Natural killer cell (primary cell): ENCODE measurements at regions not wholly inside any gene's neighbourhood (a gene's known extent, or its start where the extent isn't known, plus 50 kb on each side); places are given as distances from the start of the nearest gene placed in this dataset.

ENCODE experiments used
- ATAC-seq, 3 donors: fragments of 150-1000 bp in 2 of 3; fragments of 200-7000 bp in 1 of 3; cut with Tn5 transposase; 1 replicate in 1 of 3; 2 replicates in 2 of 3; pipeline ENCODE4 v1.10.0; 2021; ENCODE audit warnings: mild to moderate bottlenecking in 2 of 3, moderate library complexity in 2 of 3
- DNase-seq, 2 donors: peaks; one replicate each; pipeline versions ENCODE4 v3.0.0 to v3.0.0-alpha.2; 2013 to 2021; ENCODE audit warnings: mixed read lengths in 1 of 2
- H3K27ac ChIP-seq: one replicate; pipeline ENCODE4 v1.5.1; 2013; ENCODE audit warnings: mild to moderate bottlenecking, low read length
- H3K27me3 ChIP-seq: one replicate; pipeline ENCODE4 v1.6.1; 2013; ENCODE audit warnings: low read length; ENCODE audit not compliant: control insufficient read depth, insufficient read depth
- H3K36me3 ChIP-seq: one replicate; pipeline ENCODE4 v1.6.1; 2013; ENCODE audit warnings: low read length; ENCODE audit not compliant: control insufficient read depth, insufficient read depth
- H3K4me1 ChIP-seq: one replicate; pipeline ENCODE4 v1.6.1; 2013; ENCODE audit warnings: low read length; ENCODE audit not compliant: control insufficient read depth, insufficient read depth
- H3K4me3 ChIP-seq: one replicate; pipeline ENCODE4 v1.5.1; 2013; ENCODE audit warnings: low read length
- H3K9me3 ChIP-seq: one replicate; pipeline ENCODE4 v1.6.1; 2013; ENCODE audit warnings: low read length; ENCODE audit not compliant: control insufficient read depth, insufficient read depth
- H3K27ac Mint-ChIP-seq, 2 donors: one replicate each; pipeline ENCODE4 v1.8.0; 2022; ENCODE audit warnings: mild to moderate bottlenecking in 2 of 2, mixed read lengths in 2 of 2, moderate library complexity in 1 of 2
- H3K27me3 Mint-ChIP-seq, 2 donors: one replicate each; pipeline ENCODE4 v1.8.0; 2022; ENCODE audit warnings: low read depth in 2 of 2, mixed read lengths in 2 of 2
- H3K36me3 Mint-ChIP-seq: one replicate; pipeline ENCODE4 v1.8.0; 2022; ENCODE audit warnings: mixed read lengths
- H3K4me1 Mint-ChIP-seq, 2 donors: one replicate each; pipeline ENCODE4 v1.8.0; 2022; ENCODE audit warnings: mixed read lengths in 2 of 2
- H3K4me3 Mint-ChIP-seq: one replicate; pipeline ENCODE4 v1.8.0; 2022; ENCODE audit warnings: mild to moderate bottlenecking, moderate library complexity, mixed read lengths
- H3K9me3 Mint-ChIP-seq, 2 donors: one replicate each; pipeline ENCODE4 v1.8.0; 2022; ENCODE audit warnings: mixed read lengths in 2 of 2
- CTCF ChIP-seq: fragments of 200-600 bp; IDR thresholded peaks from one replicate; pipeline ENCODE4 v1.8.0; 2022; ENCODE audit warnings: antibody characterized with exemption
- WGBS: methylation state at CpG from one replicate; pipeline ENCODE4 v1.1.7; 2013; ENCODE audit warnings: missing lambda C conversion rate; ENCODE audit not compliant: insufficient coverage; 5-methylcytosine and 5-hydroxymethylcytosine counted together
- intact Hi-C: fragments of 100-400 bp; cut with micrococcal nuclease; formaldehyde crosslinking; loops from one replicate; pipeline ENCODE4 v1.14.2; 2022

GRCh38 chr3:117515309-117515708 lies 805.7 kb downstream of the TUSC7 start:
- no peak for DNase-seq
- Mint-ChIP-seq H3K36me3 (peaks cover 5% of the 10 kb centered on the region), H3K9me3 (peaks cover 2 to 6% of the 10 kb centered on the region in 2 donors), H3K27me3 (no peaks in the 10 kb centered on the region), H3K4me1 (no peaks in the 10 kb centered on the region), H3K4me3 (no peak overlapping the region), H3K27ac (no peak overlapping the region)
- no peak for ATAC-seq
- Histone ChIP-seq H3K36me3 (no peaks in the 10 kb centered on the region), H3K27ac (no peak overlapping the region), H3K4me3 (no peak overlapping the region), H3K27me3 (no peaks in the 10 kb centered on the region), H3K9me3 (no peaks in the 10 kb centered on the region), H3K4me1 (no peaks in the 10 kb centered on the region)
- TF ChIP-seq CTCF = no peak
- intact Hi-C loops = no loop called here
- 75% methylated on average over 2 of the region's 2 CpGs for WGBS

- intact Hi-C loops = no loop called here
- H3K27me3 Mint-ChIP-seq = no peaks in the 10 kb centered on the region
- Histone ChIP-seq H3K27ac (no peak overlapping the region), H3K4me1 (no peaks in the 10 kb centered on the region), H3K4me3 (no peak overlapping the region), H3K9me3 (no peaks in the 10 kb centered on the region), H3K36me3 (no peaks in the 10 kb centered on the region), H3K27me3 (no peaks in the 10 kb centered on the region)
- H3K4me1 Mint-ChIP-seq = no peaks in the 10 kb centered on the region
- 13% methylated on average over 1 of the region's 4 CpGs for WGBS
- H3K9me3 Mint-ChIP-seq = peaks cover 2% of the 10 kb centered on the region in 2 donors
- ATAC-seq (no peak), DNase-seq (no peak)
- peaks cover 5% of the 10 kb centered on the region for H3K36me3 Mint-ChIP-seq
- no peak for TF ChIP-seq CTCF
- H3K27ac Mint-ChIP-seq = no peak overlapping the region
- no peak overlapping the region for H3K4me3 Mint-ChIP-seq
These were observed 808.8 kb downstream of the TUSC7 start for GRCh38 chr3:117518364-117518763.

DNA sequence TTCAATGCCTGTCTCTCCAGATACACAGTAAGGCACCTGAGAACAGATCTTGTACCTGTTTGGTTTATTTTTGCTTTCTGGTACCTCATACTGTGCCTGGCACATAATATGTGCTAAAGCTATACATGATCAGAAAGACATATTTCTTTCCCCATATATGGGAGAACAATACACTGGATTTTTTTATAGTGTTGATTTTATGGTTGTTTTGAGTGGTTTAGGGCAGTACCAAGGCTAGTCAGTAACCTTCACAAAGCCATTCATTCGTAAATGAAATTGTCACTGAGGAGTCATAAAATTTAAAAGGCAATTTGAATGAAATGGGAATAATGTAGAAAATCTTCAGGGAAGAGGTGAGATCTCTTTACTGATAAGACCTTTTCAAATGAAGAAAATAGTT lies 810.2 kb downstream of the TUSC7 start:
- no peaks in the 10 kb centered on the region for H3K4me1 ChIP-seq
- H3K4me3 Mint-ChIP-seq = no peak overlapping the region
- no peaks in the 10 kb centered on the region for H3K27me3 Mint-ChIP-seq
- peaks cover 2% of the 10 kb centered on the region in 2 donors for H3K9me3 Mint-ChIP-seq
- no peaks in the 10 kb centered on the region for H3K9me3 ChIP-seq
- H3K27me3 ChIP-seq = no peaks in the 10 kb centered on the region
- DNase-seq (no peak), ATAC-seq (no peak)
- H3K27ac Mint-ChIP-seq = no peak overlapping the region
- intact Hi-C loops = no loop called here
- WGBS = 83% methylated on average over 1 of the region's 1 CpG
- H3K4me1 Mint-ChIP-seq = no peaks in the 10 kb centered on the region
- H3K36me3 Mint-ChIP-seq = peaks cover 5% of the 10 kb centered on the region
- no peaks in the 10 kb centered on the region for H3K36me3 ChIP-seq
- H3K4me3 ChIP-seq = no peak overlapping the region
- no peak overlapping the region for H3K27ac ChIP-seq
- TF ChIP-seq CTCF = no peak

DNA sequence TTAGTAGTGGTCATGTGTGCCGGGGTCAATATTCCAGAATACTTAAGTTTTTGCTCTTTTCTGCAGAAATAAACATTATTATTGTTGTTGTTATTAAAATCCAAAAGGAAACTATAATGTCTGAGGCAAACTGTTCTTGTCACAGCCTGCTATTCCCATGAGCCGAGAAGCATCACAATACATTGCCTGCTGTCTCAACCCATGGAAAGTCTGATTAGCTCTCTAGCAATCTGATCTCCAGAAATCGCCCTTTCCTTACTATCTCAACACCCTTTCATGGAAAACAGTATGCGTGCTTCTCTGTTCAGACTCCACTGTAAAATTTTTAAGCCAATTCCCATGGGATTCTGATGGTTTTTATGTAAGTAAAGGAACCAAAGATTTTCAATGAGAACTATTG lies 811.0 kb downstream of the TUSC7 start:
- H3K27ac ChIP-seq = no peak overlapping the region
- no peak overlapping the region for H3K27ac Mint-ChIP-seq
- H3K4me3 ChIP-seq = no peak overlapping the region
- no peak overlapping the region for H3K4me3 Mint-ChIP-seq
- no peaks in the 10 kb centered on the region for H3K27me3 Mint-ChIP-seq
- no peaks in the 10 kb centered on the region for H3K4me1 ChIP-seq
- no peaks in the 10 kb centered on the region for H3K9me3 ChIP-seq
- intact Hi-C loops = no loop called here
- no peak for TF ChIP-seq CTCF
- H3K9me3 Mint-ChIP-seq = peaks cover 2% of the 10 kb centered on the region in 2 donors
- no peaks in the 10 kb centered on the region for H3K36me3 ChIP-seq
- DNase-seq (no peak), ATAC-seq (no peak)
- H3K27me3 ChIP-seq = no peaks in the 10 kb centered on the region
- 81% methylated on average over 3 of the region's 4 CpGs for WGBS
- H3K36me3 Mint-ChIP-seq = peaks cover 5% of the 10 kb centered on the region
- no peaks in the 10 kb centered on the region for H3K4me1 Mint-ChIP-seq
